Tibial nerve (tissue), 4 donors: ENCODE measurements at regions not wholly inside any gene's neighbourhood (a gene's known extent, or its start where the extent isn't known, plus 50 kb on each side); places are given as distances from the start of the nearest gene placed in this dataset.

Experiments used
- CTCF ChIP-seq, 5 experiments: fragments of 200-600 bp in 3 of 5; fragments of 450-650 bp in 2 of 5; sonication (generic) in 3 of 5; IDR thresholded peaks; one replicate each; pipeline ENCODE4 v1.5.1; 2016 to 2019; ENCODE audit warnings: antibody characterized with exemption in 5 of 5, mild to moderate bottlenecking in 3 of 5, moderate library complexity in 2 of 5
- EP300 ChIP-seq, 2 donors: sonication (generic); formaldehyde crosslinking; IDR thresholded peaks; one replicate each; pipeline ENCODE4 v1.6.1; 2017; ENCODE audit warnings: antibody characterized with exemption in 2 of 2, mild to moderate bottlenecking in 1 of 2
- POLR2A ChIP-seq, 2 donors: fragments of 450-650 bp; IDR thresholded peaks; one replicate each; pipeline ENCODE4 v1.6.1; 2017; ENCODE audit warnings: antibody characterized with exemption in 2 of 2, mild to moderate bottlenecking in 2 of 2, moderate library complexity in 2 of 2

GRCh38 chr20:11020712-11021111 is 346.9 kb upstream of the JAG1 start:
- TF ChIP-seq CTCF (IDR thresholded peaks at IDR 0.05) (no peak), POLR2A (IDR thresholded peaks at IDR 0.05) (no peak), EP300 (IDR thresholded peaks at IDR 0.05) (no peak)
